Glomerular visceral epithelial cell (primary cell): ENCODE measurements at regions not wholly inside any gene's neighbourhood (a gene's known extent, or its start where the extent isn't known, plus 50 kb on each side); places are given as distances from the start of the nearest gene placed in this dataset.

ENCODE experiments used
- DNase-seq: peaks from one replicate; pipeline ENCODE4 v3.0.0-alpha.2; 2016; ENCODE audit errors: extremely low spot score

GRCh38 chr9:13555516-13555915 lies 276.0 kb upstream of the MPDZ start:
- DNase-seq: no peak

DNA sequence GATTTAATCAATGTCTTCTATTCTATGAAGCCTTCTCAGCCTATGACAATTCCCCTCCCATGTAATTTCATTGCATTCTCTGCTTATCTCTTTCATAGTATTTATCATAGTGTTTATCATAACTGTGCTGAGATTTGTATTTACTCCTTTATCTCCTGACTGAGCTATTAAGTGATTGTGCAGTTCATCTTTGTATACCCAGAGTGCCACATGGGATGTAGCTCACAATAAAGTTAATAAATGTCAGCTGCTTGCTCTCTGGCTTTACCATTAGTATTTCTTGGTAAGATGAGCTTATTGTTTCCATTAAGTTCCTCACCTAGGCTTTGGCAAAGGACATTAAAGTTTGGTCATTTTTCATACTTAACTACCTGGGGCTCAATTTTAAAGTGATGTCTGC lies 275.1 kb upstream of the MPDZ start:
- DNase-seq: no peak

DNA sequence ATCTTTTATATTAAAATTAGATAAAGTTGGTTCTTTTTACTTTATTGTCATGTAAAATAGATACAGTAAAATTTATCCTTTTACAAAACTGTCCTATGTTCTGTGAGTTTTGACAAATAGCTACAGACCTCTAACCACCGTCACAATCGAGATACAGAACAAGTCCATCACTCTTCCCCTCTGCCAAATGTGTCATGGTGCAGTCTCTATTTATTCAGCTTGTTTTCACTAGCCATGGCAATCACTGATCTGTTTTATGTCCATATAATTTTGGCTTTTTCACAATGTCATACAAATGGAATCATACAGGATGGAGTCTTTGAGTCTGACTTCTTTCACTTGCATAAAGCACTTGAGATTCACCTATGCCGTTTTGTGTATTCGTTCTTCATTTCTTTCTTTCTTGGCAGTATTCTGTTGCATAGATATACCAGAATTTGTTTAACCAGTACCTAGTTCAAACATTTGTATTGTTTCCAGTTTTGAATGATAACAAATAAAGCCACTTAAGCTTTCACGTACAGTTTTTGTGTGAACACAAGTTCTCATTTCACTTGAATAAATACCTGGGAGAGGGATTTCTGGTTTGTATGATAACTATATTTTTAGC lies 273.2 kb upstream of the MPDZ start:
- no peak for DNase-seq

DNA sequence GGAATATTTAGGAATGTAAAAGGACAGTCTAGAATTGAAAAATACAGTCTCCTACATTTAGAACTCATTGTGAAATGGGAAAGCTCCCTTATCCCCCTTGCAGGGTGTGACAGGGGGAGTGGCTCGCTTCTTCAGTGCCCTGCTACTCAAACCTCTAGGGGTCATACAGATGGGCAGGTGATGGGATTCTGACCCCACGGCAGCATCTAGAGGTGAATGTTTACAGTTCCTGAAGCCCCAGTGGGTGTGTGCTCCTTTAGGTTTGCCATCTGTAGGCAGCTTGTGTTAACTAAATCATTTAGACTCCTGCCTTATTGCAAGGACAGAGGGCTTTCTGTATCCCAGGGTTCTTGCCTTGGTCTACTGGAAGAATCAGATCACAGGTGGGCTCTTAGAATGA lies 271.0 kb upstream of the MPDZ start:
- DNase-seq: no peak

GRCh38 chr9:13548535-13548934 lies 269.0 kb upstream of the MPDZ start:
- no peak for DNase-seq

DNA sequence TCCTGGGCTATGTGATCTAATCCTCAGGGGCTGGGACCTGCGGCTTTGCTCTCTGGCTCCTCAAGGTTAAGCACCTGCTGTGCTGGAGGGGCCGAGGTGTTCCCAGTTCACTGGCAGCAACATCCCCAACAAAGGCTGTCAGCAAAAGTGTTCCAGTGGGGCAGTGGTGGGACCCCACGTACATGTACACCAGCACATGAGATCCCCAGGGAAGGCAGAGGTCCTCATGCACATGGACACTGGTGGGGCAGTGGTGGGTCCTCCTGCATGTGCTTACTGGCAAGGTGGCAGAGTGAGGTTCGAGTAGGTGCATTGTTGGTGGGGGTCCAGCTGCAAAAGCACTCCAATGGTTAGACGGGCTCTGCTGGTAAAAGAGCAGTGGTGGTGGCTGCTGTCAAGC lies 255.6 kb upstream of the MPDZ start:
- DNase-seq: no peak

GRCh38 chr9:13534006-13534405 lies 254.5 kb upstream of the MPDZ start:
- DNase-seq: no peak

DNA sequence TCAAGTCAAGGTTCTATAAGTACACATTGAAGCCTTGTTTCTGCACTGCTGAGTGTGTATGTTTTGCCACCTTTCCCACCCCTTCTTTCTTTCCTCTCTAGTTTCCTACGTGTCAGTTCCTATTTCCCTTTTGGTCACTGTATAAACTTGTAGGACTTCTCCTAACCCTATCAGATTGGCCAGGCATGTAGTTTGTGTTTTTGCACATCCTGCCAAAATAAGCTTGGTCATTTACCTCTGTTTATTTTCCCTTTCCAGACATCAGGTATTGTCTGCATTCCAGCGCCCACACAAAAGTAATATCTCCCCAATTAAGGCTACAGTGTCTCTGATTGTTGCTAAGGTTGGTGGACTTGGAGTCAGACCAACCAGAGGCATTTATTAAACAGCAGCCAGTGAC lies 252.9 kb upstream of the MPDZ start:
- DNase-seq: no peak

- DNase-seq: no peak
Observed at GRCh38 chr9:13529321-13530104, 250.0 kb upstream of the MPDZ start.

GRCh38 chr9:13524245-13524644 lies 244.8 kb upstream of the MPDZ start:
- DNase-seq: peak; percentile 5

DNA sequence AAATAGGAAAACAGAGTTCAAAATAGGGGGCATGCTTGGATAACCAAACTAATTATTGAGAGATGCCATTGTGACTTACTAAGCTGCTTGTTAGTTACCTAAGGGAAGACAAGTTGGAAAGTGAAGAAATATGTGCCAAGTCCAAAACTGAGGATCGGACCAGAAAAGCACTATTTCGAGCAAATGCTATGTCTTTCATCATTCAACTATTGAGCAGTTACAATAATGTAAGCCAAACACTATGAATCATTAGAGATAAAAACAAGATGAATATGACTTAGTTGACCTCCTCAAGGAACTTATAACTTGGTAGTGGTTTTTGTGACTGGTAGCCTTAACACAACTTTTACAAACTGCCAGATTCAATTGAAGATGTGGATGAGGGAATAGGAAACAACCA lies 240.6 kb upstream of the MPDZ start:
- no peak for DNase-seq

DNA sequence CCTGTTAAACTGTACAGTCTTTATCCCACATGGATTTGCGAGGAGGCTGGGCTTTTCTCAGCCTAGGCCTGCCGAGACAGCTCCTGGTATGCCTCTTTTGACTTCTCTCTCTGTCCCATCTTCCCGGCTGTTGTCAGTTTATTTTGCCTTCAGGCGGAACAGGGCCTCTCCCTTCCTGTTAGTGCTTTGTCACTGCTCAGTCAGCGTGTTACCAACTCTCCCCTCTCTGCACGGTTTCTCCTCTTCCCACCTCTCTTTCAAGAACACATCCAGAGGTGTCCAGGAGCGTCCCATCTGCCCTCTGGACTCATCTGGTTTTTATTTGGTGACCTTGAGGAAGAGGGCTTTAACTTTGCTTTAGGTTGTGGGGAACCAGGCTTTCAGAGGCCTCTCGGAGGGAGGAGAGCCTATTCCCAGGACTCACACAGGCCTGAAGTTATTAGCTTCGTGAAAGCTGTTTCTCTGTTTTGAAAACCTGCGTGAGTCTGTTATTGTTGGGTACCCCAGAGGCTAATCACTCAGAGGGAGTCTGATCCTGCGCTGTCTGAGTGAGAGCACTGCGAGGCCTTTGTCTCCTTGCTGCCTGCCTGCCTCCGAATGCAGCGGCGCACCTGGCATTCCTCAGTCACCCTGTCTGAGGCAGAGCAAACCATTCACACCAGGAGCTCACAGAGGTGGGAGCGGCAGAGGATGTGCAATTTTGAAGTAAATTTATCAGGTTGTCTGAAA lies 234.4 kb upstream of the MPDZ start:
- DNase-seq: no peak

- DNase-seq: no peak
Observed at GRCh38 chr9:13513286-13513685, 233.8 kb upstream of the MPDZ start.

DNA sequence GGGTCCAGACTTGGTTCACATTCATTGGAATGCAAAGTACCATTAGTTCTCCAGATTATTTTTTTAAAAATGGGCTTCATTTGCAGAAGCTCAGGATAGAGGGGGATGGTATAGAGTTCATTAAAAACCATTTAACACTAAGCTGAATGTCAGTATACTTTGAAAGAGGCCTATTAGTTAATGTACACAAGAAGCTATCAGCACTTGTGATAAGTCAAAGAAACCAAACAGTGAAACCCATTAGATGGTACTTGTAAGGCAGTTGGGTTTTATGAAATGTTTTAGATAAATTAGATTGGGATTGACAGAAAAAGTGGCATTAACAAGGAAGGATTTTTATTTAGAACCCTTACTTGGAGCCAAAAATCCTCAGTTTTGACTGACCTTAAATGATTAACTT lies 229.2 kb upstream of the MPDZ start:
- DNase-seq: no peak

GRCh38 chr9:13508086-13508485 lies 228.6 kb upstream of the MPDZ start:
- no peak for DNase-seq

GRCh38 chr9:13505797-13506196 lies 226.3 kb upstream of the MPDZ start:
- DNase-seq: no peak

- DNase-seq: no peak
Observed at GRCh38 chr9:13503599-13503998, 224.1 kb upstream of the MPDZ start.

DNA sequence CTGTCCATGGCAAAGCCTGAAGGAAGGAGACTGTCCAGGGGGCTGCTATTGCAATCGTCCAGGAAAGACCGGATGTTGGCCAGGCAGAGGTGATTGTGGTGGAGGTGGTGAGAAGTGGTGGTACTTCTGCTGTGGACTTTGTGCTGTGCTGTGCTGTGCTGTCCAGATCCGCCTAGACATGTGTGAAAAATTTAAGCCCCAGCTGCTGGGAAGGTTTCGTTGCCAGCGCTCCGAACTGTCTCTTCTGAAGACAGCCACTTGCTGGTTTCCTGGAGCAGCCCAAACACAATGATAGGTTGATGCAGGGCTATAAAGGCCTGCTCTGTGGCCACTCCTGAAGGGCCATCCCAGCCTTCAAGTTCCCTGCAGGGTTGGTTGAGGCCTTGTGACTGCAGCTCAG lies 223.0 kb upstream of the MPDZ start:
- DNase-seq: no peak

DNA sequence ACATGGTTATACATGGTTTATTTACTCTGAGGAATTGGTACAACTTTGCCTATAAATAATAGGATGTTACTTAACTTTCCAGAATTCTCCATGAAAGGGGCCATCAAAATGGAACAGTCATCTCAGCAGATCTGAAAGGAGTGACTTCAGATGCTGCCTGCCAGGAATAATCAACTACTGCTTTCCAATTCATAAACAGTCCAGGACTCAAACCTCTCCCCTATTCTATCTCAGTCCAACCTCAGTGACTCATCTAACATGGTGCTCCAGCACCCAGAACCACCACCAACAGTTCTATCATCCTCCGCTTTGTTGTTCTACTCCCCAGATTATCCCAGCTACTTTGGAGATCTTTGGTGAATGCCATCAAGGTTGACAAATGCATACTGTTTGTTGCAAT lies 221.5 kb upstream of the MPDZ start:
- DNase-seq: no peak

- no peak for DNase-seq
Observed at GRCh38 chr9:13500034-13500433, 220.5 kb upstream of the MPDZ start.

GRCh38 chr9:13493697-13494096 lies 214.2 kb upstream of the MPDZ start:
- no peak for DNase-seq

GRCh38 chr9:13491493-13492424 lies 212.3 kb upstream of the MPDZ start:
- DNase-seq: no peak
